Endodermal cell (in vitro differentiated cells): ENCODE measurements at regions not wholly inside any gene's neighbourhood (a gene's known extent, or its start where the extent isn't known, plus 50 kb on each side); places are given as distances from the start of the nearest gene placed in this dataset.

Experiments
- DNase-seq: peaks from one replicate; pipeline ENCODE4 v3.0.0-alpha.2; 2017
- H3K27ac ChIP-seq: 2 replicates; pipeline ENCODE4 v1.5.1; 2013; ENCODE audit warnings: mild to moderate bottlenecking, low read depth, low read length, moderate library complexity
- H3K27me3 ChIP-seq: 2 replicates; pipeline ENCODE4 v1.6.1; 2013; ENCODE audit warnings: mild to moderate bottlenecking, low read length, moderate library complexity; ENCODE audit not compliant: insufficient read depth, control insufficient read depth, poor library complexity, severe bottlenecking
- H3K36me3 ChIP-seq: 2 replicates; pipeline ENCODE4 v1.7.0; 2013; ENCODE audit warnings: mild to moderate bottlenecking, low read length, moderate library complexity; ENCODE audit not compliant: control insufficient read depth, insufficient read depth
- H3K4me1 ChIP-seq: one replicate; pipeline ENCODE4 v1.7.0; 2013; ENCODE audit warnings: low read length; ENCODE audit not compliant: control insufficient read depth, insufficient read depth
- H3K4me3 ChIP-seq: 2 replicates; pipeline ENCODE4 v1.5.1; 2013; ENCODE audit warnings: mild to moderate bottlenecking, low read length, moderate library complexity
- H3K9ac ChIP-seq: 2 replicates; pipeline ENCODE4 v1.6.1; 2013; ENCODE audit warnings: mild to moderate bottlenecking, low read length, moderate library complexity; ENCODE audit not compliant: poor library complexity, severe bottlenecking; ENCODE audit errors: extremely low read depth
- H3K9me3 ChIP-seq: 2 replicates; pipeline ENCODE4 v1.6.1; 2013; ENCODE audit warnings: mild to moderate bottlenecking, low read length, moderate library complexity; ENCODE audit not compliant: control insufficient read depth
- H3K27ac Mint-ChIP-seq: 2 replicates; pipeline ENCODE4 v1.8.0; 2020; ENCODE audit warnings: mixed read lengths
- H3K27me3 Mint-ChIP-seq: 2 replicates; pipeline ENCODE4 v1.8.0; 2021; ENCODE audit warnings: mild to moderate bottlenecking, mixed read lengths; ENCODE audit not compliant: insufficient read depth
- H3K36me3 Mint-ChIP-seq: 2 replicates; pipeline ENCODE4 v1.8.0; 2020; ENCODE audit warnings: low read depth, mixed read lengths
- H3K4me1 Mint-ChIP-seq: 2 replicates; pipeline ENCODE4 v1.8.0; 2020; ENCODE audit warnings: mixed read lengths
- H3K4me3 Mint-ChIP-seq: 2 replicates; pipeline ENCODE4 v1.8.0; 2020; ENCODE audit warnings: mild to moderate bottlenecking, moderate library complexity, mixed read lengths
- H3K9me3 Mint-ChIP-seq: 2 replicates; pipeline ENCODE4 v1.8.0; 2020; ENCODE audit warnings: mild to moderate bottlenecking, mixed read lengths
- WGBS, 2 experiments: methylation state at CpG; one replicate each; pipeline versions ENCODE4 v1.1.5 to v1.1.7; 2013; ENCODE audit warnings: missing lambda C conversion rate in 2 of 2, mixed read lengths in 1 of 2; ENCODE audit not compliant: insufficient coverage in 1 of 2, insufficient read length in 1 of 2; 5-methylcytosine and 5-hydroxymethylcytosine counted together
- TF ChIP-seq, protein P1 (sequence below): fragments of 200-600 bp; sonication (generic); conservative IDR thresholded peaks from 2 replicates; pipeline ENCODE4 v1.5.0; 2021; ENCODE audit warnings: antibody characterized with exemption, mild to moderate bottlenecking

DNA sequence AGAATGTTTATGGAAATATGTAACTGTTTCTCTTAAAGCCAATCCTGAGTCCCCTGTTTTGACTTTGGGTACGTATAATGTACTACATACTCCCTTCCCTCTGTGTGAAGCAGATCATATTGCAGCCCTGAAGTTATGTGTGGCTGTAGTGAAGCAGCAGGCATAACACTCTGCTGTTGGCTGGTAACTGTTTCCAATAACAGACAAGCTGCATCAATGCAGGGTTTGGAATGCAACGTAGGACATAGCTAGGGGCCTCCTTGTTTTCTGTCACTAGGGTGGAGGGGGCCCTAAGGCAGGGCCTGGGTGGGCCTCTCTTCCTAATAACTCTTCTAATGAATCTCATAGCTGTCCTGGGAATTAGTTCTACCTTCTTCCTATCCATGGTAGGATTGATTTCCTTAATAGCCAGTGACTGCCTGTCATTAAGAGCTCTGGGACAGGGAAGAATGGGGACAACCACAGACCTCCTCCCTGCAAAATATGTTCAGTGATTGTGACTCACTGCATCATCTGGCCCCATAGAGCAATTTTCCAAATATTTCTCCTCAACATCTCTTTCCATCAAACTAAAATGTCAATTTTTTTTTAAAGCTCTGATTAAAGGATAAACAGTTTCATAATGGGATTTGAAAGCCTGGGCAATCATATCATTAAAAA, 129.6 kb upstream of the HMHB1 start:
- Mint-ChIP-seq H3K4me3 (no peak overlapping the region), H3K36me3 (no peaks in the 10 kb centered on the region), H3K27ac (no peak overlapping the region), H3K9me3 (no peaks in the 10 kb centered on the region), H3K4me1 (peaks cover 4% of the 10 kb centered on the region), H3K27me3 (peaks cover 7% of the 10 kb centered on the region)
- no peaks in the 10 kb centered on the region for H3K4me1 ChIP-seq
- TF ChIP-seq, protein P1, sequence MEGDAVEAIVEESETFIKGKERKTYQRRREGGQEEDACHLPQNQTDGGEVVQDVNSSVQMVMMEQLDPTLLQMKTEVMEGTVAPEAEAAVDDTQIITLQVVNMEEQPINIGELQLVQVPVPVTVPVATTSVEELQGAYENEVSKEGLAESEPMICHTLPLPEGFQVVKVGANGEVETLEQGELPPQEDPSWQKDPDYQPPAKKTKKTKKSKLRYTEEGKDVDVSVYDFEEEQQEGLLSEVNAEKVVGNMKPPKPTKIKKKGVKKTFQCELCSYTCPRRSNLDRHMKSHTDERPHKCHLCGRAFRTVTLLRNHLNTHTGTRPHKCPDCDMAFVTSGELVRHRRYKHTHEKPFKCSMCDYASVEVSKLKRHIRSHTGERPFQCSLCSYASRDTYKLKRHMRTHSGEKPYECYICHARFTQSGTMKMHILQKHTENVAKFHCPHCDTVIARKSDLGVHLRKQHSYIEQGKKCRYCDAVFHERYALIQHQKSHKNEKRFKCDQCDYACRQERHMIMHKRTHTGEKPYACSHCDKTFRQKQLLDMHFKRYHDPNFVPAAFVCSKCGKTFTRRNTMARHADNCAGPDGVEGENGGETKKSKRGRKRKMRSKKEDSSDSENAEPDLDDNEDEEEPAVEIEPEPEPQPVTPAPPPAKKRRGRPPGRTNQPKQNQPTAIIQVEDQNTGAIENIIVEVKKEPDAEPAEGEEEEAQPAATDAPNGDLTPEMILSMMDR, result no peak
- H3K9me3 ChIP-seq, result no peaks in the 10 kb centered on the region
- H3K27ac ChIP-seq, result no peak overlapping the region
- 67 to 95% methylated on average over 1 to 2 of the region's 2 CpGs for WGBS, 2 experiments
- DNase-seq, result no peak
- H3K36me3 ChIP-seq, result no peaks in the 10 kb centered on the region
- H3K9ac ChIP-seq, result no peak overlapping the region
- H3K27me3 ChIP-seq, result no peaks in the 10 kb centered on the region
- no peak overlapping the region for H3K4me3 ChIP-seq

DNA sequence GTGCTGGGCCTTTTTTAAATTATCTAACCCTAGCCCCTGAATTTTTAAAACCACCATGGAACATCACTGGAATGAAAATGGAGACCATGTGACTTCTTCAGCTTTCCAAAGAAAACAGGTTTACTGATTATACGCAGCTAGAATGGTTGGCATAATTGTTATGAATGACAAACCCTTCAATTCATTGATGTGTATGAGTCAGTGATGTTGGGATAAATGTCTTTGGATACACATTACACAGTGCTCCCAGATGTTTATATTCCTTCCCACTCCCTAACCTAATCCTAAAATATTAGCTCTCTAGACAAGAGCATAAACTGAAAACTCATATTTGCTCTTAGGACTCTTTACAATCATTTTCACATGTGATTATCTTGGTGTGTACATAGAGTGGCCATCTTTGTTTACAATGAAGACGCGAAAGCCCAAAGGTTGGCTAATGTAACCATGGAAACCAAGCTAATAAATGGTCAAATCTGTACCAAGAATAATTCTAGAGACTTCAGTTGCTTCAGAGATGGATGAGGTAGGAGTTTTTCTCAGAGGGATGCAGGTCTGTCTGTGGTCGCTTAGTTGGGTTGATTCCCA, 131.2 kb upstream of the HMHB1 start:
- Histone ChIP-seq H3K4me3 (no peak overlapping the region), H3K36me3 (no peaks in the 10 kb centered on the region), H3K9ac (no peak overlapping the region), H3K9me3 (no peaks in the 10 kb centered on the region), H3K27me3 (no peaks in the 10 kb centered on the region), H3K27ac (no peak overlapping the region), H3K4me1 (no peaks in the 10 kb centered on the region)
- peaks cover 7% of the 10 kb centered on the region for H3K27me3 Mint-ChIP-seq
- H3K36me3 Mint-ChIP-seq, result no peaks in the 10 kb centered on the region
- DNase-seq, result no peak
- H3K4me3 Mint-ChIP-seq, result no peak overlapping the region
- peaks cover under 1% of the 10 kb centered on the region for H3K4me1 Mint-ChIP-seq
- 94% methylated on average over 4 of the region's 4 CpGs; no CpG with 5 or more reads in 1 of the 2 experiments for WGBS, 2 experiments
- TF ChIP-seq, protein P1, result no peak
- no peak overlapping the region for H3K27ac Mint-ChIP-seq
- H3K9me3 Mint-ChIP-seq, result no peaks in the 10 kb centered on the region

DNA sequence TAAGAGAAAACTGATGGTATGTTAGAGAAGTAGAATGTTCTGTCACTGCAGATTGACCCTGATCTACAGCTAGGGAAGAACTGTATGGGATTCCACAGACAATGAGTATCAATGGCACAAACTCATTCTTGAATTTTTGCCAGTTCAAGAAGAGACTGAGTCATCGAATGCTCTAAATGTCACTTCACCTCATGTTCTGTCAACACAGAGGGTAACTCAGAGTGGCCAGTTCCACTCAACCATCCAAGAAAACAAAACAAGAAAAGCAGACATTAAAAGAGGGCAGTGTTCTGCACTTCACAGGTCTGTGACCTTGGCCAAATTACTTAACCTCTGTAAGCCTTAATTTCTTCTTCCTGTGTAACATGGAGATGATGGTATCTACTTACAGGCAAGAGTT, 132.2 kb upstream of the HMHB1 start:
- Mint-ChIP-seq H3K27me3 (peaks cover 7% of the 10 kb centered on the region), H3K9me3 (no peaks in the 10 kb centered on the region), H3K36me3 (no peaks in the 10 kb centered on the region), H3K4me3 (no peak overlapping the region), H3K4me1 (no peaks in the 10 kb centered on the region), H3K27ac (no peak overlapping the region)
- Histone ChIP-seq H3K27me3 (no peaks in the 10 kb centered on the region), H3K27ac (no peak overlapping the region), H3K4me3 (no peak overlapping the region), H3K4me1 (no peaks in the 10 kb centered on the region), H3K9me3 (no peaks in the 10 kb centered on the region), H3K9ac (no peak overlapping the region), H3K36me3 (no peaks in the 10 kb centered on the region)
- no peak for DNase-seq
- TF ChIP-seq, protein P1, result no peak
- WGBS, 2 experiments, result 91 to 100% methylated on average over 1 of the region's 1 CpG
